GM12878 (cell line): ENCODE measurements at regions not wholly inside any gene's neighbourhood (a gene's known extent, or its start where the extent isn't known, plus 50 kb on each side); places are given as distances from the start of the nearest gene placed in this dataset.

Experiments used
- BACH1 ChIP-seq: fragments of 450-650 bp; IDR thresholded peaks from 2 replicates; pipeline ENCODE4 v1.6.1; 2017; ENCODE audit warnings: mild to moderate bottlenecking, borderline replicate concordance
- CREM ChIP-seq: IDR thresholded peaks from 2 replicates; pipeline ENCODE4 v1.6.1; 2014; ENCODE audit warnings: antibody characterized with exemption, low read depth
- ETV6 ChIP-seq, 2 experiments: fragments of 450-650 bp in 1 of 2; IDR thresholded peaks in 1 of 2; conservative IDR thresholded peaks in 1 of 2; 2 replicates each; pipeline ENCODE4 v1.6.1; 2014; ENCODE audit warnings: antibody characterized with exemption in 1 of 2, borderline replicate concordance in 1 of 2, low read depth in 1 of 2, mild to moderate bottlenecking in 1 of 2, moderate library complexity in 1 of 2
- KDM1A ChIP-seq: fragments of 200-600 bp; sonication (generic); IDR thresholded peaks from 2 replicates; pipeline ENCODE4 v1.6.1; 2016; ENCODE audit warnings: borderline replicate concordance
- PAX8 ChIP-seq: fragments of 450-650 bp; IDR thresholded peaks from 2 replicates; pipeline ENCODE4 v1.6.1; 2017; ENCODE audit warnings: mild to moderate bottlenecking, moderate library complexity
- RAD21 ChIP-seq: IDR thresholded peaks from 2 replicates; pipeline ENCODE4 v1.6.1; 2011; ENCODE audit warnings: mild to moderate bottlenecking, low read depth, low read length, moderate library complexity; ENCODE audit not compliant: insufficient read depth
- TBL1XR1 ChIP-seq: IDR thresholded peaks from 2 replicates; pipeline ENCODE4 v1.6.1; 2012; ENCODE audit warnings: low read depth, low read length, improper control_type of control experiment
- USF1 ChIP-seq: IDR thresholded peaks from 2 replicates; pipeline ENCODE4 v1.6.1; 2011; ENCODE audit warnings: borderline replicate concordance, low read depth, mild to moderate bottlenecking, moderate library complexity, mixed read lengths, low read length; ENCODE audit not compliant: insufficient read depth; ENCODE audit errors: extremely low read length
- YBX1 ChIP-seq: fragments of 450-650 bp; IDR thresholded peaks from 2 replicates; pipeline ENCODE4 v1.6.1; 2016; ENCODE audit warnings: antibody characterized with exemption
- ZBTB33 ChIP-seq: fragments of 450-650 bp; IDR thresholded peaks from 2 replicates; pipeline ENCODE4 v1.6.1; 2017; ENCODE audit warnings: mild to moderate bottlenecking
- ZNF274 ChIP-seq: IDR thresholded peaks from one replicate; pipeline ENCODE4 v1.8.0; 2011; ENCODE audit not compliant: insufficient read length, insufficient read depth

- TF ChIP-seq CREM (no peak), RAD21 (no peak), USF1 (no peak), ZBTB33 (no peak), KDM1A (no peak), PAX8 (no peak), ZNF274 (no peak), TBL1XR1 (no peak), YBX1 (no peak), BACH1 (no peak), ETV6 (conservative IDR thresholded peaks at IDR 0.05 in 1 of 2, IDR thresholded peaks at IDR 0.05 in 1 of 2; ENCODE audit: borderline replicate concordance in 1 of 2, low read depth in 1 of 2) (no peak)
Observed at GRCh38 chrX:38882894-38883626, 81.8 kb downstream of the MID1IP1 start (continued).
